CD4-positive, alpha-beta T cell treated with Interleukin-15 for 4 hours (primary cell): ENCODE measurements at regions not wholly inside any gene's neighbourhood (a gene's known extent, or its start where the extent isn't known, plus 50 kb on each side); places are given as distances from the start of the nearest gene placed in this dataset.
"Not testable (repeated sequence)": the region's sequence is repeated elsewhere in the genome, so short reads cannot be mapped to it uniquely, and the experiment has no call there.

Source experiments
- DNase-seq: peaks from one replicate; pipeline ENCODE4 v3.0.0-alpha.2; 2020; ENCODE audit warnings: low spot score

GRCh38 chr13:18322821-18323220 is 858.8 kb downstream of the TUBA3C start:
- not testable (repeated sequence) for DNase-seq

- DNase-seq, result not testable (repeated sequence)
Measured at GRCh38 chr13:18319653-18320052, 862.0 kb downstream of the TUBA3C start.

GRCh38 chr13:18303240-18303813 is 878.3 kb downstream of the TUBA3C start:
- DNase-seq, result not testable (repeated sequence)

GRCh38 chr13:18300968-18301367 is 880.7 kb downstream of the TUBA3C start:
- not testable (repeated sequence) for DNase-seq

- DNase-seq, result not testable (repeated sequence)
Measured at GRCh38 chr13:18297359-18297758, 884.3 kb downstream of the TUBA3C start.

DNA sequence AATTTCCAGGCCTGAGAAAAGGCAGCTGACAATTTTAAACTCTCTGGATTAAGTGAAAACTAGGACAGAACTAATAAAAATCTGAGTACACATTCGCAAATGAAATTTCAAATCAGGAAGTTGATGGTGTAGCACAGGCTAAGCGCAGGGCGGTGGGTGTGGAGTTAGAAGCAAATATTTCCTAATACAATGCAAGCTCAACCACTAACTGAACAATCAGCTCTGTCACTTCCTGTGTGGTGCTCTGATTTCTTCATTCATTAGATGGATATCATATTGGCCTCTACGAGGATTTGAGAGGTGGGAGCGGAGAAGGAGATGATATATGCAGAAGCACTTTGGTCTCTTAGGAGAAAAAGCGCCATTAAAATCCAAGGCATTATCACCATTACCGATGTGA is 885.0 kb downstream of the TUBA3C start:
- not testable (repeated sequence) for DNase-seq

DNA sequence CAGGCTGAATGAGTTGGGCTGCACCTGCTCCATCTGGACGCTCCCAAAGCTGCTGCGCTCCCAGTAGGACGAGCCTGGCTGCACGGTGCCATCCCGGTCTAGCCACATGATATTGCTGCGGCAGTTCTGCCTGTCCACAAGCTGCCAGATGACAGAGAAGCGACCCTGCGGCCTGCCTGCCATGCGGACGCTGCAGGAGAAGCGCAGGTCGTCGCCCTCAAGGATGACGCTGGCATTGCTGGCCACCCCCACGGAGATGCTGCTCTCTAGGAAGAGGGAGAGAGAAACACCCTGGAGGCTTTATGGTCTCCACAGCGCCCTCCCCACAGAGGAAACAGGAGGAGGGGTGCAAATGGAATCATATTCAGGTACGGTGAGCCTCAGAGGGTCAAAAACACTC is 887.3 kb downstream of the TUBA3C start:
- DNase-seq, result not testable (repeated sequence)

- DNase-seq, result not testable (repeated sequence)
Measured at GRCh38 chr13:18286848-18287247, 894.8 kb downstream of the TUBA3C start.

- DNase-seq, result not testable (repeated sequence)
Measured at GRCh38 chr13:18285663-18286062, 896.0 kb downstream of the TUBA3C start.

GRCh38 chr13:18284040-18284439 is 897.6 kb downstream of the TUBA3C start:
- not testable (repeated sequence) for DNase-seq

DNA sequence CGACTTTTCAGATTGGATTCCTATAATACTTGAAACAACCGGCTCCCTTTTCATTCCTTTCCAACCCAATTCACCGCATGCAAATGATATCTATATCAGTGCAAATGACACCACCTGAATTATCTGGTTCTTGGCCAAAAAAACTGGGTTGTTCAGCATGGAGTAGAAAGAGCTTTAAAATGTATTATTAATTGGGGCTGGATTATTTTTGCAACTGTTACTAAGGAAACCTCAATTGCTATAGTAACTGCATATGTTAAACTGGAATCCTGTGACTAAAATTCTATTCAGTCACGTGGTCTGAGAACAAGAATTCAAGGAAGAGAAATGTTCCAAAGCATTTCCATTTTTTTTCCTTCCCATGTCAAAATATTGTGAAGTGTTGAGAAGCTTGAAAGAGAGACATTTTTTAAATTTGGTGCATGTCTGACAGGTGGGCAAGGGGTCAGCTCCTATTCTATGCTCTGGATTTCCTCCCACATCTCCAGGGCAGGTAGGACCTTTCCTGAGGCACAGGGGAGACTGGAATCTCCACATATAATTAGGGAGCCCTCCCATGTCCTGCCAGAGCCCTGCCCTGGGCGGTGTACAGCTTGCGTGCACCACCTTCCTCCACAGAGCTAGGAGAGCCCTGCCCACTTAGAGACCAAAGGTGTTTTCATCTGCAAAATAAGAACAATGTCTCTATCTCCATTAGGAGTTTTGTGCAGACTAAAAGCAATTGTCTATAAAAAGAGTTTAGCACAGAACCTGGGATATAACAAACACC is 899.6 kb downstream of the TUBA3C start:
- not testable (repeated sequence) for DNase-seq

DNA sequence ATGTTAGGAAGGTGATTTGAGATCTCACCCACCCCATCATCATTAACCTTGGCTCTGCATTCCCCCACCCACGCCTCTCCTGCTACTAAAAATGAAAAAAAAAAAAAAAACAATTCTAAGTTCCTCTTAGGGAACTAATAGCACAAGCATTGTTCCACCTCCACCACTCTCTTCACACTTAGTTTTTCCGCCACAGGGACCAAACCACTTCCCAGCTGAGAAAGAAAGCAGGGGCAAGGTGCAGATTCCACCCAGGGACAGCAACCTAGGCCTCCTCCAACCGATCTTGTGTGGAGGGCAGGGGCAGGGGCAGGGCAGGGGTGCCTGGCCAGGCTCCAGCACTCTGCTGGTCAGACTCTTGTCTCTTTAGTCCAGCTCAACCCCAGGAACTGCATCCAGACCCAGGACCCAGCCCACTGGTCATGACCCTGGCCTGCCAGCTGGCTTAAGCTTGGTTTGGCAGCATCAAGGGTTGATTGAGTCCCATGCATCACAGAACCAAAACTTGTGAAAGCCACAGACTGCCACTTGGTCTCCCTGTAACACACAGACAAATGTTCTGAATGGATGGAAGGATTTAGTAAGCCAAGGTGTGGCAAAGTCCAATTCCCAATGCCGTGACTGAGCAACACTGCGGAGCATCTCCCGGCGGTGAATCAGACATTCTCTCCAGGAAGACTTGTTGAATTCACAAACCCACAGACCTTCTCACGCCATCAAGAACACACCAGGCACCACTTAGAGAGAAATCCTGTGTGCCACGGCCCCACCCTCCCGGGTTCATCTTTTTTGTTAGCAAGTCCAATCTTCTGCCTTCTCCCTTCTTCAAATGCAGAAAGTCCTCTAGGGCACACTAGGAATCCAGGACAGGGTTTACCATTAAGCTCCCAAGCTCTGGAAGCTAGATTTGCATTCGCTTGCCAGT is 900.5 kb downstream of the TUBA3C start:
- DNase-seq, result not testable (repeated sequence)

DNA sequence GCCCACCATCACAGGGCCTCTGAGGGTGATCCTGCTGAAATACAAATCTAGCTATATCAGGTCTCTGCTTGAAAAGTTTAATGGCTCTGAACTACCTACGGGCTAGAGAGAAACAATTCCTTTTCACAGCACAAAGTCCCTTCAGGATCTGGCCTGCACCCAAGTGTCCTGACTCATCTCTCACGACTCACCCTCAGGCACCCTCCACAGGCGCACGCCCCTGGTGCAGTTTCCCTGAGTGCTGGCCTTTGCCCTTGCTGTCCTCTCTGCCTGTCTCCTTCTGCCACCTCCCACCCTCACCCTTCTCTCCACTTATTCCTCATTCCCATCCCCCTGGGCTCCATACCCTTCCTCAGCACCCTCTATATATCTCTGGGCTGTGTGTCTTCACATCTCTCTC is 901.7 kb downstream of the TUBA3C start:
- not testable (repeated sequence) for DNase-seq

DNA sequence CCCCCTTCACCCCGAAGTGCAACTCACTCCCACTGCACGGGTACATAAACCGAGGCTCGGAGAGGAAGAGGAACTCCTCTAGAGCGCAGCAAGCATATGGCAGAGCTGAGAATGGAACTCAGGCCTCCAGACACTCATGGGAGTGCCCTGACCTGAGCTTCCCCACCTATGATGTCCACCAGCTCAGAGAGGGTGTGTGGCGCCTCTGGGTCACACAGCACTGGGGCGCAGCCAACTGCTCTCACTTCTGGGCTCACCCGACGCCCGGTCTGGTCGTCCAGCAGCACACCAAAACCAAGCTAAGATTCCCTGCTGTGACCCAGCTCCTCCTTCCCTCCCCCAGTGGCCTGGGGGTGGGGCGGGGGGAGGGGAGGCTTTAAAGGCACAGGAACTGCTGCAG is 904.3 kb downstream of the TUBA3C start:
- not testable (repeated sequence) for DNase-seq

DNA sequence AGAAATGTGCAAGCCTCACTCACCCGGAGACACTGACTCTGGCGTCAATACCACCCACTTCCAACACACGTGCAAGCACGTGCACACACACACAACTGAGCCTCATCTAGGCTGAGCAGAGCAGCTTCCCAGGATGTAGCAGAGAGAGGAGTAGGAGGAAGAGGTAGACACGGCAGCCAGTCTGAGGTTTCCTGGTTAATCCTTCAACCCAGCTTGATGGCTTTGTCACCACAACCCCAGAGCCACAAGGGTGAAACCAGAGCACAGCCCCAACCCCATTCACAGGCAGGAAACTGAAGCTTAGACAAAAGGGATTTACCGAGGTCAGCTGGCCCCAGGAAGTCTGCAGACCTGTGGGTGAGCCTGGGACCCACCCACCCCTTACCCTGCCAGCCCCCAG is 905.3 kb downstream of the TUBA3C start:
- DNase-seq, result not testable (repeated sequence)

GRCh38 chr13:18273785-18274514 is 907.7 kb downstream of the TUBA3C start:
- not testable (repeated sequence) for DNase-seq

DNA sequence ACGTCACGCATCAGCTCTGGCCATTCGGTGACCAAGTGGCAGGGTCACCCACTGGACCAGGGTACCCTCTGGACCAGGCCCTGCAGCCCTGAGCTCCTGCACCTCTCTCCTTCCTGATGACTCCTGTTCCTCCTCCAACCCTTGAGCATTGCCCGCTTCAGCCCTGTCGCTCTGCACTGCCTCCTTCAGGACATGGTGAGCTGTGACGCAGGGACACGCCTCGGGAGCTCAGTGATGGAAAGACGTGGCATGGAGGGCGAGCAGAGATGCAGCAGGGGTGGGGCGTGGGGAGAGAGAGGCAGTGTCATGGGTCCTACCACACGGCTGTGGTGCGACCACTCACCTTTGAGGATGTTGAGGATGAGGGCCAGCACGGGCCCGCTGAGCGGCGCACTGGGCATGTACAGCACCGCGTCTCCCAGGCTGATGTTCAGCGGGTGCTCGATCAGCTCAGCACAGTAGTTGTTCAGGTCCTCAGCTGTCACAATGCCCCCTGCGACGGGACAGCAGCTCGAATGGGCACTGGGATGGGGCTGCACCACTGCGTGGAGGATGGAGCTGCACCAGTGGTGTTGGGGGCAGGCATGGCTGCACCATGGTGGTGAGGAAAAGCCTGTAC is 922.7 kb downstream of the TUBA3C start:
- not testable (repeated sequence) for DNase-seq

DNA sequence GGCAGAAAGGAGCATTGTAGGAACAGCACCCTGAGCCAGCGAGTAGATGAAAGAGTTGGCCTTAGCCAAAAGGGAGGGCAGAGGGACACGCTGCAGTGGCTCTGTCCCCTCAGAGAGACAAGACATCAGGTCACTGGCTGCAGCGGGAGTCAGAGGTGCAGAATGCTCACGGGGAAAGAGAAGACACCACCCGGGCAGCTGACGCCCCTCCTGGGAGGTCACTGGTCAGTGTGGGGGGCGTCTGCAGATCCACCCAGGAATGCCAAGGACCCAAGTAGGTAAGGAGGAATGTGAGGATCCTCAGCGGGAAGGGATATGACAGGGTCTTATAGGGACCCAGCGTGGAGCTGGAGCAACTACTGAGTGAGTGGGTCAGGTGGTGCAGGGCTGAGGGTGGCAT is 923.9 kb downstream of the TUBA3C start:
- not testable (repeated sequence) for DNase-seq

DNA sequence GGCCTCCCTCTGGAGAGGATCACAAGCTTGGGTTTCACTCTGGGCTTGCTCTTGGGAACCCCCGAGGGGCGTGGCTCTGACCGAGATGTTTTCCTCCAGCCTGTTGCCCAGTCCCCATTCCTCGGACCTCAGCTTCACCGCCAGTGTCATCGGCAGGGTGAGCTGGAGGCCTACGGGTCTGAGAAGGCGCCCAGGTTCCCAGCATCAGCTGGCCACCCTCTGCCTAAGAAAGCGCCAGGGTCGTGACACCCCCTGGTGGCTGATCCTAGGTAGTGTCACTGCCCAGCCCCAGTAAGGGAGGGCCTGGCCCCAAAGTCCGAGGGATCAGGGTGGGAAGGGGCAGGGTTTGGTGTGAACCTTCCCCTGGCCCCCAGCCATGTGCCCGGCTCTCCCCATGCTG is 928.8 kb downstream of the TUBA3C start:
- DNase-seq, result not testable (repeated sequence)

GRCh38 chr13:18248533-18249240 is 932.9 kb downstream of the TUBA3C start:
- not testable (repeated sequence) for DNase-seq

DNA sequence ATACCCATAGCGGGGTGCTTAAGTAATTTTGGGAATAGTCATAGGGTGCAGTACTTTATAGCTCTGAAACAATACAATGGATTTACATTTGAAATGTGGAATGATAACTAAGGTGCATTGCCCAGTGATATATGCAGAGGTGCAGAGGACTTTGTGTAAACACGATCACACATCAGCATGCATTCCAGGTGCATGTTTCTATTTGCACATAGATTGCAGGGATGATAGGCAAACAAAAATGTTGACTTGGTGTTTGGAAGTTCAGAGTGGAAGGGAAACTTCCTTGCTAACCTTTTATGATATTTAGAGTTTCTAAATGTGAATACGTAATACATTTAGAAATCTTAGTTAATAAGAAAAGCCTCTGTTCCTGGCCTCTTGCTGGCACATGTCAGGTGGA is 941.5 kb downstream of the TUBA3C start:
- DNase-seq, result not testable (repeated sequence)
